Stimulated activated CD8-positive, alpha-beta memory T cell treated with anti-CD3 and anti-CD28 coated beads, Interleukin-12 subunit alpha, Interleukin-12 subunit beta, amount 100 ng/mL, for 4 hours (primary cell): ENCODE measurements at regions not wholly inside any gene's neighbourhood (a gene's known extent, or its start where the extent isn't known, plus 50 kb on each side); places are given as distances from the start of the nearest gene placed in this dataset.
"Not testable (repeated sequence)": the region's sequence is repeated elsewhere in the genome, so short reads cannot be mapped to it uniquely, and the experiment has no call there.

Source experiments
- DNase-seq: peaks from one replicate; pipeline ENCODE4 v3.0.0-alpha.2; 2020; ENCODE audit warnings: low read depth

GRCh38 chr6:27806981-27807440, 105.2 kb downstream of the OR2B2 start:
- DNase-seq, result no peak

GRCh38 chr6:27805347-27805746, 106.8 kb downstream of the OR2B2 start:
- no peak for DNase-seq

GRCh38 chr6:27804851-27805250, 107.3 kb downstream of the OR2B2 start:
- no peak for DNase-seq

- no peak for DNase-seq
These were observed 111.3 kb downstream of the OR2B2 start for GRCh38 chr6:27800731-27801373.

- no peak for DNase-seq
These were observed 114.2 kb downstream of the OR2B2 start for GRCh38 chr6:27797960-27798359.

- DNase-seq, result not testable (repeated sequence)
These were observed 115.3 kb downstream of the OR2B2 start for GRCh38 chr6:27796736-27797481.

GRCh38 chr6:27795697-27796494, 116.3 kb downstream of the OR2B2 start:
- DNase-seq, result no peak

- DNase-seq, result no peak
These were observed 120.8 kb downstream of the OR2B2 start for GRCh38 chr6:27791182-27791943.

GRCh38 chr6:27788376-27788775, 123.8 kb downstream of the OR2B2 start:
- not testable (repeated sequence) for DNase-seq

GRCh38 chr6:27786048-27786447, 126.1 kb downstream of the OR2B2 start:
- no peak for DNase-seq

- no peak for DNase-seq
These were observed 126.9 kb downstream of the OR2B2 start for GRCh38 chr6:27785294-27785693.

- no peak for DNase-seq
These were observed 129.4 kb downstream of the OR2B2 start for GRCh38 chr6:27782748-27783147.

GRCh38 chr6:27778625-27779417, 133.4 kb downstream of the OR2B2 start:
- DNase-seq, result no peak

- DNase-seq, result no peak
These were observed 134.4 kb downstream of the OR2B2 start for GRCh38 chr6:27777614-27778355.

- no peak for DNase-seq
These were observed 135.1 kb downstream of the OR2B2 start for GRCh38 chr6:27777126-27777525.

- no peak for DNase-seq
These were observed 135.7 kb downstream of the OR2B2 start for GRCh38 chr6:27776504-27776903.

- no peak for DNase-seq
These were observed 136.4 kb downstream of the OR2B2 start for GRCh38 chr6:27775796-27776184.

- DNase-seq, result not testable (repeated sequence)
These were observed 136.9 kb downstream of the OR2B2 start for GRCh38 chr6:27775138-27775795.

GRCh38 chr6:27774264-27774600, 138.0 kb downstream of the OR2B2 start:
- DNase-seq, result not testable (repeated sequence)
